ENCODE measurements at regions not wholly inside any gene's neighbourhood (a gene's known extent, or its start where the extent isn't known, plus 50 kb on each side); places are given as distances from the start of the nearest gene placed in this dataset.

DNA sequence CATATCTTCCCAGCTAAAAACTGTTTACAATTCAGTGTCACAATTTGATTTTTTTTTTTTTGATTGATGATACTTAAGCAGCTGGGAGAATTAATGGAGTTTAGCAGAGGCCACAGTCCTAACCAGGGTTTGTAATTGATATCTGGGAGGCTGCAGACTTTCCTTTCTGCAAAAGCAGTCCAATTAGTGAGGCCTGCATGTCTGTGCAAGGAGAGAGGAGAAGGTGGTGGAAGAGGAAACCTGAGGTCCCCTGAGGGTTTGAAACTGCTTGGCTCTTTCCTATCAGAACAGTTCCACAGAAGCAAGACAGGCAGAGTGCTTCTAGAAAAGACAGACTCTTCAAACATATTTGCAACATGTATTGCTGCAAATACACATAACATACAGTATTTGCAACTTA, 160.8 kb upstream of the KRR1 start:
- no peak for TF ChIP-seq ZNF391 (tag by site-specific recombination; IDR thresholded peaks at IDR 0.05; ENCODE audit: borderline replicate concordance, low read depth)
- no peak for TF ChIP-seq OVOL3 (tag by site-specific recombination; IDR thresholded peaks at IDR 0.05)
- no peak for TF ChIP-seq ZNF114 (tag by site-specific recombination; IDR thresholded peaks at IDR 0.05)
- TF ChIP-seq, protein P1, sequence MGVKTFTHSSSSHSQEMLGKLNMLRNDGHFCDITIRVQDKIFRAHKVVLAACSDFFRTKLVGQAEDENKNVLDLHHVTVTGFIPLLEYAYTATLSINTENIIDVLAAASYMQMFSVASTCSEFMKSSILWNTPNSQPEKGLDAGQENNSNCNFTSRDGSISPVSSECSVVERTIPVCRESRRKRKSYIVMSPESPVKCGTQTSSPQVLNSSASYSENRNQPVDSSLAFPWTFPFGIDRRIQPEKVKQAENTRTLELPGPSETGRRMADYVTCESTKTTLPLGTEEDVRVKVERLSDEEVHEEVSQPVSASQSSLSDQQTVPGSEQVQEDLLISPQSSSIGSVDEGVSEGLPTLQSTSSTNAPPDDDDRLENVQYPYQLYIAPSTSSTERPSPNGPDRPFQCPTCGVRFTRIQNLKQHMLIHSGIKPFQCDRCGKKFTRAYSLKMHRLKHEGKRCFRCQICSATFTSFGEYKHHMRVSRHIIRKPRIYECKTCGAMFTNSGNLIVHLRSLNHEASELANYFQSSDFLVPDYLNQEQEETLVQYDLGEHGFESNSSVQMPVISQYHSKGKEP (tag by site-specific recombination; IDR thresholded peaks at IDR 0.05): peak; percentile 41; the same call in 1 of the 2 replicates
- no peak for TF ChIP-seq ZNF140 (tag by site-specific recombination; IDR thresholded peaks at IDR 0.05)
- TF ChIP-seq SETDB1 (IDR thresholded peaks at IDR 0.05; ENCODE audit: insufficient read length, low read length): no peak
- TF ChIP-seq YY1 (tag by site-specific recombination; IDR thresholded peaks at IDR 0.05): no peak
- TF ChIP-seq, protein P2, sequence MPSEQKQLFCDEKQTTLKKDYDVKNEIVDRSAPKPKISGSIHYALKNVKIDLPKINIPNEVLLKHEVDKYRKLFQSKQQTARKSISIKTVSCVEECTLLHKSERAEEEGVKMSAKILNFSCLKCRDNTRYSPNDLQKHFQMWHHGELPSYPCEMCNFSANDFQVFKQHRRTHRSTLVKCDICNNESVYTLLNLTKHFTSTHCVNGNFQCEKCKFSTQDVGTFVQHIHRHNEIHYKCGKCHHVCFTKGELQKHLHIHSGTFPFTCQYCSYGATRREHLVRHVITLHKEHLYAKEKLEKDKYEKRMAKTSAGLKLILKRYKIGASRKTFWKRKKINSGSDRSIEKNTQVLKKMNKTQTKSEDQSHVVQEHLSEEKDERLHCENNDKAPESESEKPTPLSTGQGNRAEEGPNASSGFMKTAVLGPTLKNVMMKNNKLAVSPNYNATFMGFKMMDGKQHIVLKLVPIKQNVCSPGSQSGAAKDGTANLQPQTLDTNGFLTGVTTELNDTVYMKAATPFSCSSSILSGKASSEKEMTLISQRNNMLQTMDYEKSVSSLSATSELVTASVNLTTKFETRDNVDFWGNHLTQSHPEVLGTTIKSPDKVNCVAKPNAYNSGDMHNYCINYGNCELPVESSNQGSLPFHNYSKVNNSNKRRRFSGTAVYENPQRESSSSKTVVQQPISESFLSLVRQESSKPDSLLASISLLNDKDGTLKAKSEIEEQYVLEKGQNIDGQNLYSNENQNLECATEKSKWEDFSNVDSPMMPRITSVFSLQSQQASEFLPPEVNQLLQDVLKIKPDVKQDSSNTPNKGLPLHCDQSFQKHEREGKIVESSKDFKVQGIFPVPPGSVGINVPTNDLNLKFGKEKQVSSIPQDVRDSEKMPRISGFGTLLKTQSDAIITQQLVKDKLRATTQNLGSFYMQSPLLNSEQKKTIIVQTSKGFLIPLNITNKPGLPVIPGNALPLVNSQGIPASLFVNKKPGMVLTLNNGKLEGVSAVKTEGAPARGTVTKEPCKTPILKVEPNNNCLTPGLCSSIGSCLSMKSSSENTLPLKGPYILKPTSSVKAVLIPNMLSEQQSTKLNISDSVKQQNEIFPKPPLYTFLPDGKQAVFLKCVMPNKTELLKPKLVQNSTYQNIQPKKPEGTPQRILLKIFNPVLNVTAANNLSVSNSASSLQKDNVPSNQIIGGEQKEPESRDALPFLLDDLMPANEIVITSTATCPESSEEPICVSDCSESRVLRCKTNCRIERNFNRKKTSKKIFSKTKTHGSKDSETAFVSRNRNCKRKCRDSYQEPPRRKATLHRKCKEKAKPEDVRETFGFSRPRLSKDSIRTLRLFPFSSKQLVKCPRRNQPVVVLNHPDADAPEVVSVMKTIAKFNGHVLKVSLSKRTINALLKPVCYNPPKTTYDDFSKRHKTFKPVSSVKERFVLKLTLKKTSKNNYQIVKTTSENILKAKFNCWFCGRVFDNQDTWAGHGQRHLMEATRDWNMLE (tag by site-specific recombination; conservative IDR thresholded peaks at IDR 0.05; ENCODE audit: low read depth): no peak
- CTCF ChIA-PET: no interaction called here
- Histone ChIP-seq H3K9me3 (ENCODE audit: control insufficient read depth, insufficient read depth, low read depth, low read length) (no peaks in the 10 kb centered on the region), H3K4me3 (ENCODE audit: low read depth, low read length) (no peak overlapping the region), H3K36me3 (ENCODE audit: control insufficient read depth in 2 of 2, insufficient read depth in 1 of 2, low read length in 2 of 2) (no peaks in the 10 kb centered on the region), H3K27ac (ENCODE audit: extremely low read depth, low read depth, low read length) (no peak overlapping the region), H3K4me1 (ENCODE audit: control insufficient read depth, insufficient read depth, low read length) (no peaks in the 10 kb centered on the region)
- POLR2A ChIA-PET: no interaction called here

DNA sequence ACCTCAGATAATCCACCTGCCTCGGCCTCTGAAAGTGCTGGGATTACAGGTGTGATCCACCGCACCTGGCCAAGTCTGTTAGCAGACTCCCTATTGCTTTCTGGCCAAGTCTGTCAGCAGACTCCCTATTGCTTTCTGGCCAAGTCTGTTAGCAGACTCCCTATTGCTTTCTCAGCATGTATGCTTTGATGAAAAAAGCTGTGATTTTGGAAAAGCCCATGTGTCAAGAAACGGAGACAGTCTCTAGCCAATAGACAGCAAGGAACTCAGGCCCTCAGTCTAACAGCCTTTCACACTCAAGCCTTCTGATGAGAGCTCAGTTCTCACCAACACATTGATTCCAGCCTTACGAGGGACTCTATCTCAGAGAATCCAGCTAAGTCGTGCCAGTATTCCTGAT, 158.8 kb upstream of the KRR1 start:
- H3K36me3 ChIP-seq (ENCODE audit: control insufficient read depth in 2 of 2, insufficient read depth in 1 of 2, low read length in 2 of 2): no peaks in the 10 kb centered on the region
- H3K4me1 ChIP-seq (ENCODE audit: control insufficient read depth, insufficient read depth, low read length): no peaks in the 10 kb centered on the region
- no peak overlapping the region for H3K4me3 ChIP-seq (ENCODE audit: low read depth, low read length)
- ChIA-PET CTCF (interaction anchor here (0.6 kb wide), 1 partner anchor 139 kb away, joined by 3 read pairs; no protein-coding TSS in a partner anchor), POLR2A (no interaction called here)
- H3K9me3 ChIP-seq (ENCODE audit: control insufficient read depth, insufficient read depth, low read depth, low read length): no peaks in the 10 kb centered on the region
- TF ChIP-seq ZNF423 (tag by site-specific recombination; IDR thresholded peaks at IDR 0.05) (no peak), ZNF155 (tag by site-specific recombination; IDR thresholded peaks at IDR 0.05) (no peak), PRDM1 (tag by site-specific recombination; IDR thresholded peaks at IDR 0.05) (no peak), ZNF776 (tag by site-specific recombination; IDR thresholded peaks at IDR 0.05; ENCODE audit: borderline replicate concordance) (no peak), ZNF670 (tag by site-specific recombination; IDR thresholded peaks at IDR 0.05; ENCODE audit: low read depth) (no peak), ZNF600 (tag by site-specific recombination; IDR thresholded peaks at IDR 0.05) (no peak), ZNF843 (tag by site-specific recombination; IDR thresholded peaks at IDR 0.05) (no peak), ZIC2 (tag by site-specific recombination; IDR thresholded peaks at IDR 0.05) (0 out of 2 replicates have a peak, but pooled peaks have one; percentile 16)
- H3K27ac ChIP-seq (ENCODE audit: extremely low read depth, low read depth, low read length): no peak overlapping the region

DNA sequence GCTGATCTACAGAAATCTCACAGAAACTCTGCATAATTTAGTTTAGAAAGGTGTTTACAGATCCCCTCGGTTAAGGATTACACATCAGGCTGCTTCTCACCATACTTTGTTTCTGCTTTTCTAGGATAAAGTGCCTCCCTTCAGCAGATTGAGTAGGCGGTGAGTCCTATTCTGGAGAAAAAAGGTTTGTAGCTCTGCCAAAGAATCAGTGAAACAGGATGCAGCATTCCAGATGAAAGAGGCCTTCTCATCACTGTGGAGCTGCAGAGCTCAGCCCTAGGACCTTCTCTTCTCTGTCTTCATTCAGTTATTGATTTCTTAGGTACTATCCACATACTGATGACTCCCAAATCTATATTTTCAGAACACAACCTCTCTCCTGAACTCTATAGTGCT, 155.5 kb upstream of the KRR1 start:
- TF ChIP-seq ZFHX2 (tag by site-specific recombination; conservative IDR thresholded peaks at IDR 0.05) (0 out of 2 replicates have a peak, but pooled peaks have one; percentile 11), ZNF558 (tag by site-specific recombination; IDR thresholded peaks at IDR 0.05) (no peak)
- Histone ChIP-seq H3K4me3 (ENCODE audit: low read depth, low read length) (no peak overlapping the region), H3K27ac (ENCODE audit: extremely low read depth, low read depth, low read length) (no peak overlapping the region), H3K4me1 (ENCODE audit: control insufficient read depth, insufficient read depth, low read length) (0 out of 2 replicates have a peak, but pooled peaks cover 4% of the 10 kb centered on the region), H3K36me3 (ENCODE audit: control insufficient read depth in 2 of 2, insufficient read depth in 1 of 2, low read length in 2 of 2) (no peaks in the 10 kb centered on the region), H3K9me3 (ENCODE audit: control insufficient read depth, insufficient read depth, low read depth, low read length) (no peaks in the 10 kb centered on the region)
- POLR2A ChIA-PET: interaction anchor here (0.7 kb wide), 1 partner anchor 62 kb away, joined by 4 read pairs; no protein-coding TSS in a partner anchor
- CTCF ChIA-PET: no interaction called here
